GM18909 (cell line): ENCODE measurements at regions not wholly inside any gene's neighbourhood (a gene's known extent, or its start where the extent isn't known, plus 50 kb on each side); places are given as distances from the start of the nearest gene placed in this dataset.

Experiments
- ATAC-seq: cut with Tn5 transposase; IDR thresholded peaks from one replicate; pipeline ENCODE4 v1.9.1; 2021; ENCODE audit warnings: mild to moderate bottlenecking; ENCODE audit not compliant: unreplicated experiment, poor library complexity

- ATAC-seq: no peak
Measured at GRCh38 chr2:81648806-81649205, 1344.3 kb upstream of the LRRTM1 start.

- no peak for ATAC-seq
Measured at GRCh38 chr2:81648370-81648769, 1343.8 kb upstream of the LRRTM1 start.

DNA sequence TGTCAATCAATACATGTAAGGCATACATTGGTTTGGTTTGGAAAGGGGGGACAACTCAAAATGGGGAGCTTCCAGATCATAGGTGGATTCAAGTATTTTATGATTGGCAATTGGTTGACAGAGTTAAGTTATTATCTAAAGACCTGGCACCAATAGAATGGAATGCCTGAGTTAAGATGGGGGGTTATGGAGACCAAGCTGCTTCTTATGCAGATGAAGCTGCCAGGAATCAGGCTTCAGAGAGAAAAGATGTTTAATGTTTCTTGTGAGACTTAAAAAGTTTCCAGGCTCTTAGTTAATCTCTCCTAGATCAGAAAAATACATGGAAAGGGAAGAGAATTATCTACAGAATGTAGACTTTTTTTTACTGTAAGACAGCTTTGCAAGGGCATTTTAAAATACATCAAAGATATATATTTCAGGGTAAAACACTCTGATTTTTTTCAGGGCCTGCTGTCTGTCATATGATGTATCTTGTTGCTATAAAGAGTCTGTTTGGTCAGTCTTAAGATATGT is 1343.2 kb upstream of the LRRTM1 start:
- ATAC-seq: no peak

DNA sequence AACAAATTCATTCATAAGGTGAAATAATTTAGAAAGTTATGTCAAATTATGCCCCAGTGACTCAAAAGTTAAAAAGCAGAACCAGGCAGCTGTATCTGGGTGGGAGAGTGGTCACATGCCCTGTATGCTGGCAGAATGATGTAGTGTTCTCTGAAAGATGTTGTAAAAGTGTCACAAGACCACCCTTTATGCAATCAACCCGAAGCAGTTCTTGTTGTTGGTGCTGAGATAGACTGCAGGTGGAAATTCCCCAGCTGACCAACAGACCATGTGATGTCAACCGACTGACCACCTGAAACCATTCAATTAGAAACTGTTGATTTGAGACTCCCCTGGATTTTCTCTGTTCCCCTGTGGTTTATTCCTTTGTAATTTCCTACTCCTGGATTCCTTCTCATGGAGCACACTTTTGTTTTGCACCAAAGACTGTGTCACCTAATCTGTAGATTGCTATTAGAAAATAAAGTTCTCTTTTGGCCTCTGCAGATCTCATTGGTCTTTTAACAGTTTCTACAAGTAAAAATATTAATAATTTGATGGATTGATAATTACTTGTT is 1341.3 kb upstream of the LRRTM1 start:
- no peak for ATAC-seq

DNA sequence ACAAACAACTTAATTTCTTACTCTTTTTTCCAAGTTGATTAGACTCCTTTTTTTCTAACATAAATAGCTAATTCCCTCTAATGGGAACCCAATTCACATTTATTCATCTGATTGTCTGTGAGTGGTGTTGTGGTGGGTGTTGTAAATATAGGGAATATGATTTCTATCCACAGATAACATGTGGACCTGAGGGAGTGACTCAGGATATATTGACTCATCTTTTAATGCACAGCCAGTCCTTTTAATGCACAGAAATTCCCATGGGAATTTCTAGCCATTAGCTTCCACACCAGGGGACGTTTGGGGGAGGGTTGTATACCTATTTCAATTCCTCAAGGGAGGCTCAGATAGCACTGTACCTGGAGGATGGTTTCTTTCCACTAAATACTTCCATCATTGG is 1339.6 kb upstream of the LRRTM1 start:
- no peak for ATAC-seq

DNA sequence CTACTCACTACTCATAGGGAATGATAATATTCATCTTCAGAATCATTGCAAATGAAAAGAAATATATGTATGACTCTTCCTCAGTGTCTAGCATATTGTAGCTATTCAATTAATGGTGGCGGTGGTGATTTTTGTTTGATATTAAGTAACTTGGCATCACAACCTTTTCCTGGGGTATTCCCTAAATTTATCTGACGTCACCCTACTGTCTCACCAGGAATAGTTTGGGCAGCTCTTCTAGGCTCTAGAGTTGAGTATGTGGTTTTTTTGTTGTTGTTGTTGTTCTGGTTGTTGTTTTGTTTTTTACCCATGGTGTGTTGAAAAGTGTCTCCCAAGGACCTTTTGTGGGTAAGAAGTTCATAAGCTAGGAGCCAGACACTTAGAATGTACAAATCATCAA is 1320.3 kb upstream of the LRRTM1 start:
- no peak for ATAC-seq

GRCh38 chr2:81600088-81600487 is 1295.5 kb upstream of the LRRTM1 start:
- ATAC-seq: no peak

DNA sequence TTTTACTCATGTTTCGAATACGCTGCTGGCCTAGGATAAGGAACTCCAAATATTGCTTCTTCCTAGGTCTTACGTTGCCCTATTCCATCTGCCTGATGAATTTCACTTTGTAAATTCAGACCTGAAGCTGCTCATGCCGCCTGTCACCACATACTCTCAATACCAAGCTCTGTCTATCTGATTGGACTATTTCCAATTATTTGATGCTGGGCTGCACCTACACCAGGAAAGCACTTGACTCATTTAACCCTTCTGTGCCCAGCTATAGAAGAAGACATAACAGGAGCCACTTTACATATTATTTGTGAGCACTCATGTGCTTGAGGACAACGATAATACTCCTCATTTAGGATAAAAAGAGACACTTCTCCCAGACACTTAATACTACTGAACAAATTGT is 1293.9 kb upstream of the LRRTM1 start:
- no peak for ATAC-seq

DNA sequence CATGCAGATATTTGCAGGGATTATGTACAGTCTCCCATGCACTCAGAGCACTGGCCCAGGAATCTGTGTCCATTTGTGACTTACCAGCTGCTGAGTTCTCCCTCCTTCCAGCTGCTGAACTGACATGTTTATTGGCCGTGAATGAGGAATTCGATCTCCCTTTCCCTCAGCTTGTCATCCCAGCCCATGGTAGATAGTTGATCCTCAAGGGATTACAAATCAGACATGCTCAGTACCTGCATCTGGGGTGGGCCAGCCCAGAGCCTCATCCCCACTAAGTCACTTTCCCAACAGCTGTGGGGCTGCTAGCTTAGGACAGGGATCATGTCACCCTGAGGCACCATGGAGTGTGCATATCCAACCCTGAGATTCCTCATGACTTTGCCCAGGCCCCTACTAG is 1284.9 kb upstream of the LRRTM1 start:
- ATAC-seq: no peak

DNA sequence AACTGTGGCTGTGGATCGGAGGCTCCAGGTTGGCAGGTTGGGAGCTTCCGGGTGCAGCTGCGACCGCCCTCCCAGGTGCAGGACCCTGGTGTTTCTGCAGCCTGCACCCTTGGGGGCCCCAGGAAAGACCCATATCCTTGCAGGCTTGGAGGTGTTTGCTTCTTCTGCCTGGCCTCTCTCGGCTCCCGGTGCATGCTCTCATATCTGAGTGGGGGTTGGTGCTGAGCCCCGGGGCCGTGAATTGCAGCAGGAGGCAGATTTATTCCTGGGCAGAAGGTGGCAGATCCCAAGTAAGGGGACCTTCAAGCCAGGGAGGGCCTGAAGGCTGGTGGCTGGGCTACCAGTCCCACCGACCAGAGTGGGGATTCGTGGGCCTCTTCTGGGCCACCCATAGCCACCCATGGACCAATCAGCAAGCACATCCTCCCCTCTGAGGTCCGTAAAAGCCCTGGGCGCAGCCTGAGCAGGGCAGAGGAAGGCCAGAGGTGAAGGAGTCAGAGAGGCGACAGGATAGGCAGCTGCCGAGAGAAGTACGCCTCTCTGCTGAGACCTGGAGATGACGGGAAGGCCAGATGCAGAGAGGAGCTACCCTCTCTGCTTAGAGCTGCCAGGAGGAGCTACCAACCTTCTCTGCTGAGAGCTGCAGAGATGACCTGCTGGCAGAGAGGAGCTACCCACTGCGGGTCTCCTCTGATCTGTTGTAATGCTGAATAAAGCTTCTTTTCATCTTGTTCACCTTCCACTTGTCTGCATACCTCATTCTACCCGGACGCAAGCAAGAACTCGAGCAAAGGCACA is 1279.0 kb upstream of the LRRTM1 start:
- no peak for ATAC-seq

- ATAC-seq: no peak
Measured at GRCh38 chr2:81576713-81577112, 1272.2 kb upstream of the LRRTM1 start.

GRCh38 chr2:81551040-81551634 is 1246.6 kb upstream of the LRRTM1 start:
- ATAC-seq: no peak

- ATAC-seq: no peak
Measured at GRCh38 chr2:81550277-81550676, 1245.7 kb upstream of the LRRTM1 start.

DNA sequence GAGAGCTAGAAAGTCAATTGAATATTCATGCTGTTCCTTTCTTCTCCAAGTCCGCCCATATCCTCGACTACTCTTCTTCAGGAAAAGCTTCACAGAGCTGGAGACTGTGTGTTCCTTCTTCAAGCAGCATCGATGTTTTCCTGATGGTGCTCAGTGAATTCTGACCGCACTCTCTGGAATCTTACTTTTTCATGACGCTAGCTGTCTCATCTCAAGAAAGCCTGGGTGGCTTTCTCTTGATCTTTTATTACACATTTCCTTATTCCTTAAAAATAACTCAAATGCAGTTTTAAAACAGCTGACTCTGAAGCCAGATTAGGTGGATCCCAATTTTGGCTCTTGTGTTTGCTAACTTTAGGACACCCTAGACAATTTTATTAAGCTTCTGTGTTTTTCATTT is 1245.1 kb upstream of the LRRTM1 start:
- ATAC-seq: no peak

DNA sequence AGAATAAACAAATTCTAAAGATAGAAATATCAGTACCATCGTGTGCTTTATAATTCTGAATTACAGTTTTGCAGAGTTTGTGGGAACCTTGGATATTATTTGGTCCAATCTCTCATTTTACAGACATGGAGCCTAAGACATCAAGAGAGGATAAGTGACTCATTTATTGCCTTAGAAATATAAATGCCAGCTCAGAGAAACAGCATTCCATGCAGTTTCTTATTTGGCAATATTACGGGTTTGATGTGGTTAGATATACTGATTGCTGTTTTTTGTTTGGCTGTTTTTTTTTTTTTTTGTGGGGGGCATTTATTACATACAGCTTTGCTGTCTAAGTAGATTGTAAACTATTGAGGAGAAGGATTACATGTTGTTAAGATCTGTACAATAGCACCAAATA is 1241.1 kb upstream of the LRRTM1 start:
- ATAC-seq: no peak

GRCh38 chr2:81542119-81542518 is 1237.6 kb upstream of the LRRTM1 start:
- no peak for ATAC-seq

DNA sequence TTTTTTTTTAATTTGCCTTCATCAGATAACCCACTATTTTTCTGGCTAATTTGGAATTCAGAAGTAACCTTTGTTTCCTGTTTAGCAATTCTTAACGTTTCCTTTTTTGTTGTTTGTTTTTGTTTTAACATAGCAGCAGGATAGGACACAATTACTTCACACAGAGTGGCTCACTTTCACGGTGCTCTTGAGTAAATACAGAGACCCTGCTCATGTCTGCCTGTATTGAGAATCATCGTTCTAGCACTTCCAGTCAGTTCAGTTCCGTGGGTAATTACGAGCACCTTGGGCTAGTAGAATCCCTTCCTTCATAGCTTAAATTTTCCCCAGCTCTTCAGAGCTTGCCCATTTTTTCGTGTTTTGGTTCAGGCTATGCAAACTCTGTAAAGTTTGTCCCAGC is 1225.4 kb upstream of the LRRTM1 start:
- no peak for ATAC-seq

DNA sequence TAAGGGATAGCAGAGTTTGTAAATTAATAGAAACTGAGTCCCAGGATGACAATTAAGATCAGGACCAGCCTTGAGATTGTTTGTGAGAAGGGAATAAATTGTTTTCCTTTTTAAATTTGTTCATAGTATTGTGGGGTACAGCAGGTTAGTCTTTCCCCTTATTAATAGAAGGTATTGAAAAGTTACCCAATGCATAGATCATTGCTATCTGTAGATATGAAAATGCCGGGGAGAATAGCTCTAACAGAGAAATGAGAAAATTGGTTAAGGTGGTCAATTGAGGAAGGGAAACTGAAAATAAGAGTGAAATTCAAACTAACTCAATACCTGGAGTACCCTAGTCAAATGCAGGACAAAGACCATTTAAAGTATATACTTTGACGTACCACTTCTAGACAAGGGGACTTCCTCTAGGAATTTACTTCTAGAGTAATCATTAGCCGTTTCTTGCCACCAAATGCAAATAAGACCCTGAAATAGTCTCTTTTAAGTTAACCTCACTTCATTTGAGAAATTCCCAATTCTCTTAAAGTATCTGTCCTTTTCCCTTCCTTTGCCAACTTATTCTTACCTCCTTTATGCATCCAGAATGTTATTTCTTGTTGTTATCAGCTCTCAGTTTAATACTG is 1224.4 kb upstream of the LRRTM1 start:
- peak; percentile 89 for ATAC-seq

- no peak for ATAC-seq
Measured at GRCh38 chr2:81523344-81523743, 1218.8 kb upstream of the LRRTM1 start.

DNA sequence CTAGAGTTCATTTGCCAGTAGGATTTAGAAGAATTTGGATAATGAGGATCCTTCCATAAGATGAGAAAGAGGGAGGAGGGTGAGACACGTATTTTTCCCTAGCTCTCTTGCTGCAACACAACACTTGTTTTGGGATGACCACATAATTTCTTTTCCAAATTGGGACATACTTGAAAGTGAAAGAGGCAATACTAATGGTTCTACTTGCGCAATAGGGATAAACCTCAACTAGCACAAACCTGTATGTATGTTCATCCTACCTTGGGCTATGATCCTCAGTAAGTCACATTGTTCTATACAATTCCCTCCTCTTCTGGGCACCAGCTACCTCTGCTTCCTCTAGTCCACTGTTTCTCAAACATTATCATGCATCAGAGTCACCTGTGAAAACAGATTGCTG is 1208.8 kb upstream of the LRRTM1 start:
- no peak for ATAC-seq

DNA sequence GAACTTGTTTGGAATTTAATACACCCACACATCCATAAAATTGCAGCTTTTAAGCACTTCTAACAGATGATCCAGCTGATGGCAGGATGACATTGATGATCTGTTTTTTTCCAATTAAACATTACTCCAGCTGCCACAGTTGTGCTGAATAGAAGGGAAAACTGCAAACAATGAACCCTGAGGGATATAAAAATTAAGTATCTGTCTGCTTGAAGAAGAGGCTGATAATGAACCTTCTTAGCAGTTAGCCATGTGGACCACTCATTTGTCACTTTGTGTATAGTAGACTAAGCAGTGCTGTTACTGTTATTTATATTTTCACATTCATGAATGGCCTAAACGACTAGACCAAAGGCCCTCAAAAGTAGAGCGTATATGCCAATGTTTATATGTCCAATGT is 1201.0 kb upstream of the LRRTM1 start:
- no peak for ATAC-seq
